ENCODE measurements at regions not wholly inside any gene's neighbourhood (a gene's known extent, or its start where the extent isn't known, plus 50 kb on each side); places are given as distances from the start of the nearest gene placed in this dataset.

GRCh38 chr1:114299331-114299975, 145.8 kb upstream of the SYT6 start:
- TF ChIP-seq CTCF (IDR thresholded peaks at IDR 0.05 in 2 of 3, conservative IDR thresholded peaks at IDR 0.05 in 1 of 3; ENCODE audit: insufficient read depth in 2 of 3, low read depth in 1 of 3, low read length in 3 of 3) (peak in 1 of 3 experiments; percentile 12; a peak in 1 of 6 replicates), E2F5 (CRISPR knock-in tag; IDR thresholded peaks at IDR 0.05) (no peak), USF2 (CRISPR knock-in tag; IDR thresholded peaks at IDR 0.05) (no peak), TAF1 (IDR thresholded peaks at IDR 0.05; ENCODE audit: control insufficient read depth, extremely low read depth, insufficient read depth, low read length, severe bottlenecking) (no peak), ELF4 (CRISPR knock-in tag; IDR thresholded peaks at IDR 0.05) (no peak), POLR2A (conservative IDR thresholded peaks at IDR 0.05) (no peak), ZBED1 (IDR thresholded peaks at IDR 0.05) (no peak), TCF7L2 (IDR thresholded peaks at IDR 0.05; ENCODE audit: low read depth, low read length) (no peak), NKRF (IDR thresholded peaks at IDR 0.05; ENCODE audit: borderline replicate concordance) (no peak), MAX (CRISPR knock-in tag; IDR thresholded peaks at IDR 0.05) (no peak), REST (IDR thresholded peaks at IDR 0.05; ENCODE audit: borderline replicate concordance) (no peak), REST (CRISPR knock-in tag; IDR thresholded peaks at IDR 0.05; ENCODE audit: low read depth) (no peak), TCF7 (IDR thresholded peaks at IDR 0.05; ENCODE audit: borderline replicate concordance) (no peak)

Measured in K562 (cell line).